ENCODE measurements at regions not wholly inside any gene's neighbourhood (a gene's known extent, or its start where the extent isn't known, plus 50 kb on each side); places are given as distances from the start of the nearest gene placed in this dataset.

- DNase-seq, result no peak
These were observed 264.4 kb upstream of the GAS1 start for GRCh38 chr9:87211669-87212068.

GRCh38 chr9:87212605-87213021 lies 265.3 kb upstream of the GAS1 start:
- DNase-seq, result no peak

- DNase-seq, result no peak
These were observed 266.6 kb upstream of the GAS1 start for GRCh38 chr9:87213948-87214347.

GRCh38 chr9:87214991-87215390 lies 267.7 kb upstream of the GAS1 start:
- DNase-seq, result no peak

GRCh38 chr9:87216036-87216435 lies 268.7 kb upstream of the GAS1 start:
- DNase-seq, result no peak

- no peak for DNase-seq
These were observed 269.7 kb upstream of the GAS1 start for GRCh38 chr9:87216897-87217455.

GRCh38 chr9:87223392-87224246 lies 274.0 kb upstream of the DAPK1 start:
- DNase-seq, result no peak

GRCh38 chr9:87226896-87227295 lies 270.8 kb upstream of the DAPK1 start:
- no peak for DNase-seq

GRCh38 chr9:87227456-87227855 lies 270.2 kb upstream of the DAPK1 start:
- no peak for DNase-seq

GRCh38 chr9:87229108-87229507 lies 268.6 kb upstream of the DAPK1 start:
- DNase-seq, result no peak

GRCh38 chr9:87233431-87233830 lies 264.2 kb upstream of the DAPK1 start:
- no peak for DNase-seq

GRCh38 chr9:87233899-87234455 lies 263.7 kb upstream of the DAPK1 start:
- DNase-seq, result no peak

GRCh38 chr9:87234854-87235253 lies 262.8 kb upstream of the DAPK1 start:
- DNase-seq, result no peak

- no peak for DNase-seq
These were observed 261.1 kb upstream of the DAPK1 start for GRCh38 chr9:87236546-87236945.

- DNase-seq, result no peak
These were observed 260.3 kb upstream of the DAPK1 start for GRCh38 chr9:87237336-87237735.

- DNase-seq, result no peak
These were observed 259.1 kb upstream of the DAPK1 start for GRCh38 chr9:87238545-87238944.

GRCh38 chr9:87239312-87239711 lies 258.4 kb upstream of the DAPK1 start:
- no peak for DNase-seq

- DNase-seq, result no peak
These were observed 254.1 kb upstream of the DAPK1 start for GRCh38 chr9:87243602-87244001.

- no peak for DNase-seq
These were observed 252.4 kb upstream of the DAPK1 start for GRCh38 chr9:87245271-87245670.

GRCh38 chr9:87247097-87247496 lies 250.6 kb upstream of the DAPK1 start:
- DNase-seq, result no peak

GRCh38 chr9:87249029-87249428 lies 248.6 kb upstream of the DAPK1 start:
- DNase-seq, result no peak

GRCh38 chr9:87250205-87250604 lies 247.5 kb upstream of the DAPK1 start:
- DNase-seq, result no peak

GRCh38 chr9:87255431-87256155 lies 242.1 kb upstream of the DAPK1 start:
- no peak for DNase-seq

GRCh38 chr9:87256973-87257372 lies 240.7 kb upstream of the DAPK1 start:
- no peak for DNase-seq
